Retina (tissue), 1 donor: ENCODE measurements at regions not wholly inside any gene's neighbourhood (a gene's known extent, or its start where the extent isn't known, plus 50 kb on each side); places are given as distances from the start of the nearest gene placed in this dataset.

Experiments
- DNase-seq: peaks from one replicate; pipeline ENCODE4 v3.0.0-alpha.2; 2016

GRCh38 chr10:20998036-20998435, 100.9 kb upstream of the NEBL start:
- no peak for DNase-seq

GRCh38 chr10:20995123-20995987, 98.2 kb upstream of the NEBL start:
- peak; percentile 88 for DNase-seq

GRCh38 chr10:20993830-20994527, 96.9 kb upstream of the NEBL start:
- DNase-seq: no peak

- no peak for DNase-seq
Measured at GRCh38 chr10:20993389-20993788, 96.3 kb upstream of the NEBL start.

- no peak for DNase-seq
Measured at GRCh38 chr10:20991526-20991925, 94.4 kb upstream of the NEBL start.

GRCh38 chr10:20990604-20991003, 93.5 kb upstream of the NEBL start:
- no peak for DNase-seq

- DNase-seq: no peak
Measured at GRCh38 chr10:20988357-20988983, 91.4 kb upstream of the NEBL start.

- DNase-seq: no peak
Measured at GRCh38 chr10:20986049-20986448, 88.9 kb upstream of the NEBL start.

GRCh38 chr10:20984662-20985061, 87.6 kb upstream of the NEBL start:
- no peak for DNase-seq

GRCh38 chr10:20981419-20981953, 84.4 kb upstream of the NEBL start:
- DNase-seq: no peak

GRCh38 chr10:20978617-20979016, 81.5 kb upstream of the NEBL start:
- no peak for DNase-seq

GRCh38 chr10:20977300-20977699, 80.2 kb upstream of the NEBL start:
- no peak for DNase-seq

GRCh38 chr10:20976891-20977290, 79.8 kb upstream of the NEBL start:
- DNase-seq: no peak

- DNase-seq: no peak
Measured at GRCh38 chr10:20976390-20976789, 79.3 kb upstream of the NEBL start.

- DNase-seq: no peak
Measured at GRCh38 chr10:20975236-20975635, 78.1 kb upstream of the NEBL start.

- DNase-seq: no peak
Measured at GRCh38 chr10:20972925-20973324, 75.8 kb upstream of the NEBL start.

- no peak for DNase-seq
Measured at GRCh38 chr10:20971901-20972300, 74.8 kb upstream of the NEBL start.

GRCh38 chr10:20970708-20971107, 73.6 kb upstream of the NEBL start:
- no peak for DNase-seq

- no peak for DNase-seq
Measured at GRCh38 chr10:20970044-20970443, 72.9 kb upstream of the NEBL start.

GRCh38 chr10:20966426-20966825, 69.3 kb upstream of the NEBL start:
- DNase-seq: no peak

GRCh38 chr10:20963721-20964595, 66.8 kb upstream of the NEBL start:
- no peak for DNase-seq

GRCh38 chr10:20963056-20963455, 65.9 kb upstream of the NEBL start:
- DNase-seq: no peak

GRCh38 chr10:20962165-20962564, 65.1 kb upstream of the NEBL start:
- DNase-seq: no peak
